RWPE2 (cell line): ENCODE measurements at regions not wholly inside any gene's neighbourhood (a gene's known extent, or its start where the extent isn't known, plus 50 kb on each side); places are given as distances from the start of the nearest gene placed in this dataset.

ENCODE experiments used
- ATAC-seq: fragments of 200-7000 bp; cut with Tn5 transposase; 3 replicates; pipeline ENCODE4 v1.9.1; 2021; ENCODE audit warnings: low read depth
- DNase-seq: peaks from one replicate; pipeline ENCODE4 v3.0.0-alpha.2; 2020; ENCODE audit warnings: low spot score
- H3K27ac ChIP-seq: fragments of 450-650 bp; 2 replicates; pipeline ENCODE4 v1.5.1; 2017; ENCODE audit warnings: mild to moderate bottlenecking; ENCODE audit not compliant: poor library complexity, severe bottlenecking
- H3K27me3 ChIP-seq: fragments of 250-450 bp; sonication (Bioruptor Pico); 2 replicates; pipeline ENCODE4 v1.5.1; 2021; ENCODE audit warnings: mild to moderate bottlenecking, moderate library complexity; ENCODE audit not compliant: insufficient read depth, poor library complexity, severe bottlenecking
- H3K36me3 ChIP-seq: fragments of 250-450 bp; sonication (Bioruptor Pico); 2 replicates; pipeline ENCODE4 v1.5.1; 2020; ENCODE audit warnings: low read depth, mild to moderate bottlenecking, moderate library complexity
- H3K4me1 ChIP-seq: fragments of 250-450 bp; sonication (Bioruptor Pico); 2 replicates; pipeline ENCODE4 v1.5.1; 2021; ENCODE audit warnings: mild to moderate bottlenecking, moderate library complexity; ENCODE audit not compliant: insufficient read depth, poor library complexity, severe bottlenecking
- H3K4me3 ChIP-seq: fragments of 250-450 bp; sonication (Bioruptor Pico); 2 replicates; pipeline ENCODE4 v1.5.1; 2021; ENCODE audit warnings: mild to moderate bottlenecking, moderate library complexity; ENCODE audit not compliant: severe bottlenecking
- H3K9me3 ChIP-seq: fragments of 250-450 bp; sonication (Bioruptor Pico); 2 replicates; pipeline ENCODE4 v1.5.1; 2021; ENCODE audit warnings: mild to moderate bottlenecking, moderate library complexity; ENCODE audit not compliant: severe bottlenecking
- TF ChIP-seq, protein P1 (sequence below): fragments of 450-650 bp; IDR thresholded peaks from one replicate; pipeline ENCODE4 v1.5.1; 2017; ENCODE audit warnings: mild to moderate bottlenecking, moderate library complexity; ENCODE audit not compliant: poor library complexity, severe bottlenecking

- H3K27ac ChIP-seq: no peak overlapping the region
- no peak overlapping the region for H3K4me3 ChIP-seq
- H3K4me1 ChIP-seq: no peaks in the 10 kb centered on the region
- no peak for DNase-seq
- no peaks in the 10 kb centered on the region for H3K36me3 ChIP-seq
- TF ChIP-seq, protein P1, sequence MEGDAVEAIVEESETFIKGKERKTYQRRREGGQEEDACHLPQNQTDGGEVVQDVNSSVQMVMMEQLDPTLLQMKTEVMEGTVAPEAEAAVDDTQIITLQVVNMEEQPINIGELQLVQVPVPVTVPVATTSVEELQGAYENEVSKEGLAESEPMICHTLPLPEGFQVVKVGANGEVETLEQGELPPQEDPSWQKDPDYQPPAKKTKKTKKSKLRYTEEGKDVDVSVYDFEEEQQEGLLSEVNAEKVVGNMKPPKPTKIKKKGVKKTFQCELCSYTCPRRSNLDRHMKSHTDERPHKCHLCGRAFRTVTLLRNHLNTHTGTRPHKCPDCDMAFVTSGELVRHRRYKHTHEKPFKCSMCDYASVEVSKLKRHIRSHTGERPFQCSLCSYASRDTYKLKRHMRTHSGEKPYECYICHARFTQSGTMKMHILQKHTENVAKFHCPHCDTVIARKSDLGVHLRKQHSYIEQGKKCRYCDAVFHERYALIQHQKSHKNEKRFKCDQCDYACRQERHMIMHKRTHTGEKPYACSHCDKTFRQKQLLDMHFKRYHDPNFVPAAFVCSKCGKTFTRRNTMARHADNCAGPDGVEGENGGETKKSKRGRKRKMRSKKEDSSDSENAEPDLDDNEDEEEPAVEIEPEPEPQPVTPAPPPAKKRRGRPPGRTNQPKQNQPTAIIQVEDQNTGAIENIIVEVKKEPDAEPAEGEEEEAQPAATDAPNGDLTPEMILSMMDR: no peak
- H3K9me3 ChIP-seq: no peaks in the 10 kb centered on the region
- H3K27me3 ChIP-seq: no peaks in the 10 kb centered on the region
- ATAC-seq: no peak
Measured at GRCh38 chr2:22497789-22498188, 887.2 kb upstream of the KLHL29 start.

DNA sequence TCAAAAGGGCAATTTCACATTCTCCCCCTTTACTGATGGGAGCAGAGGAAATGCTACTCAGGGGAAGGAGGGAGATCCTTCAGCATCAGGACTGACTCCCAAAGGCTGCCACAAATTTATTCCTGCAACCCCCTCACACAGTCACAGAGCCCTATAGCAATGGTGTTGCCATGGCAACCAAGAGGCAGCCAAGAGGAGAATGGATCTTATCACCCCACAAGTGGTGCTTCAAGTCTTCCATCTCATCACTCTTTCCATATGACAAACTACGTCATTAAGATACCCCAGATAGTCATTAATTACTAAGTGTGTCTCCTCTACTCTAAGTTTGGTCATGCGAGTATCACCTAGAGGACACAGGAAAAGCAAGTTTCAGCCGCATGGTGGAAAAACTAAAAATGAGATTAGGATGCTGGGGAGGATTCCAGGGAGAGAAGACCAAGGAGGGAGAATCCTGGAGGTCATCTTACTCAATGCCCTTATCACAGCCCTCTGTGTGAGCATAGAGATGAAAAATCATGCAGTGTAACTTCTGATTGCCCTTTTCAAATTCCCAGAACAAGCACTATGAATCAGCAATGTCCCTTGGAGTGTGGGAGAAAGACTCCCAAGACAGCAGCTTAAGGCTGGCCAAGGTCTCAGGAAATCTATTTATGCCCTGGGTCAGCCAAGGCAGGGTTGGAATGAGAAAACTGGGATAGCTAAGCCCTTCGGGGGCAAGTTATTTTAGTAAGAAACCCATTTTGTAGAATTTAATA lies 885.7 kb upstream of the KLHL29 start:
- no peak for ATAC-seq

DNA sequence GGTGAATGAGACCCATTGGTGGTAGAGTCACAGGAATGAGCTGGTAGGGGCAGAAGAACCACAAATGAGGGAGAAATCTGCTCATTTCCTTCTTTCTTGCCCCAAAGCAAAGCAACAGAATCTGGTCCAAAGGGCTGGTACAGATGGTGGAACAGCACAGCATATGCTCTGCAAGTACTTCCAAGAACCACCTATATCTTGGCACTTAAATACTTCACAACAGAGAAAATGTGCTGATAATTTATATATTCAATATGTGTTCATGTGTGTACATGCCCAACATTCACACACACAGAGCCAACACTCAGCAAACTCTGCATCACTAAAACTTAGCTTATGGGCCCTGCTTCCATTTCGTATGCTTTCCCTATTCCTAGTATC lies 884.4 kb upstream of the KLHL29 start:
- H3K4me1 ChIP-seq: no peaks in the 10 kb centered on the region
- H3K4me3 ChIP-seq: no peak overlapping the region
- no peak overlapping the region for H3K27ac ChIP-seq
- DNase-seq (no peak), ATAC-seq (no peak)
- no peaks in the 10 kb centered on the region for H3K27me3 ChIP-seq
- H3K36me3 ChIP-seq: no peaks in the 10 kb centered on the region
- no peaks in the 10 kb centered on the region for H3K9me3 ChIP-seq
- TF ChIP-seq, protein P1: no peak

More for the DNA sequence above, 885.7 kb upstream of the KLHL29 start:
- H3K36me3 ChIP-seq: no peaks in the 10 kb centered on the region
- no peak overlapping the region for H3K27ac ChIP-seq
- TF ChIP-seq, protein P1: no peak
- no peak for DNase-seq
- no peaks in the 10 kb centered on the region for H3K4me1 ChIP-seq
- no peaks in the 10 kb centered on the region for H3K27me3 ChIP-seq
- no peak overlapping the region for H3K4me3 ChIP-seq
- no peaks in the 10 kb centered on the region for H3K9me3 ChIP-seq

- Histone ChIP-seq H3K27me3 (no peaks in the 10 kb centered on the region), H3K4me3 (no peak overlapping the region), H3K9me3 (no peaks in the 10 kb centered on the region), H3K27ac (no peak overlapping the region), H3K36me3 (no peaks in the 10 kb centered on the region), H3K4me1 (no peaks in the 10 kb centered on the region)
- DNase-seq: no peak
- TF ChIP-seq, protein P1: no peak
- ATAC-seq: no peak
Measured at GRCh38 chr2:22501851-22502250, 883.1 kb upstream of the KLHL29 start.

- TF ChIP-seq, protein P1: no peak
- no peaks in the 10 kb centered on the region for H3K27me3 ChIP-seq
- no peaks in the 10 kb centered on the region for H3K36me3 ChIP-seq
- DNase-seq (no peak), ATAC-seq (no peak)
- H3K4me1 ChIP-seq: no peaks in the 10 kb centered on the region
- no peak overlapping the region for H3K27ac ChIP-seq
- H3K4me3 ChIP-seq: no peak overlapping the region
- no peaks in the 10 kb centered on the region for H3K9me3 ChIP-seq
Measured at GRCh38 chr2:22513563-22513962, 871.4 kb upstream of the KLHL29 start.
